ENCODE measurements at regions not wholly inside any gene's neighbourhood (a gene's known extent, or its start where the extent isn't known, plus 50 kb on each side); places are given as distances from the start of the nearest gene placed in this dataset.

- DNase-seq (ENCODE audit: low read depth, low spot score) (no peak), ATAC-seq (no peak)
- ChIA-PET POLR2A (no interaction called here), CTCF (no interaction called here)
- no peaks in the 10 kb centered on the region for H3K27me3 ChIP-seq (ENCODE audit: control insufficient read depth, insufficient read depth, low read length)
- no peak overlapping the region for H3K27ac ChIP-seq (ENCODE audit: low read length)
- in situ Hi-C loops (cut with HindIII; ENCODE audit: low pct_unique_long_range_greater_than_20kb, low sequenced_read_pairs), result no loop called here
- intact Hi-C loops (cut with micrococcal nuclease; ENCODE audit: unreplicated experiment), result no loop called here
- BruUV-seq (replicated peaks), result no TSS peak
- H3K4me1 ChIP-seq (ENCODE audit: control insufficient read depth, insufficient read depth, low read length), result no peaks in the 10 kb centered on the region
- no peak overlapping the region for H3K4me3 ChIP-seq (ENCODE audit: low read depth in 2 of 2, low read length in 2 of 2)
- H3K9me3 ChIP-seq (ENCODE audit: control insufficient read depth, insufficient read depth, low read depth, low read length), result no peaks in the 10 kb centered on the region
- no peak for TF ChIP-seq SIN3A (IDR thresholded peaks at IDR 0.05; ENCODE audit: borderline replicate concordance, insufficient read depth, low read depth, low read length)
- TF ChIP-seq, protein P1, sequence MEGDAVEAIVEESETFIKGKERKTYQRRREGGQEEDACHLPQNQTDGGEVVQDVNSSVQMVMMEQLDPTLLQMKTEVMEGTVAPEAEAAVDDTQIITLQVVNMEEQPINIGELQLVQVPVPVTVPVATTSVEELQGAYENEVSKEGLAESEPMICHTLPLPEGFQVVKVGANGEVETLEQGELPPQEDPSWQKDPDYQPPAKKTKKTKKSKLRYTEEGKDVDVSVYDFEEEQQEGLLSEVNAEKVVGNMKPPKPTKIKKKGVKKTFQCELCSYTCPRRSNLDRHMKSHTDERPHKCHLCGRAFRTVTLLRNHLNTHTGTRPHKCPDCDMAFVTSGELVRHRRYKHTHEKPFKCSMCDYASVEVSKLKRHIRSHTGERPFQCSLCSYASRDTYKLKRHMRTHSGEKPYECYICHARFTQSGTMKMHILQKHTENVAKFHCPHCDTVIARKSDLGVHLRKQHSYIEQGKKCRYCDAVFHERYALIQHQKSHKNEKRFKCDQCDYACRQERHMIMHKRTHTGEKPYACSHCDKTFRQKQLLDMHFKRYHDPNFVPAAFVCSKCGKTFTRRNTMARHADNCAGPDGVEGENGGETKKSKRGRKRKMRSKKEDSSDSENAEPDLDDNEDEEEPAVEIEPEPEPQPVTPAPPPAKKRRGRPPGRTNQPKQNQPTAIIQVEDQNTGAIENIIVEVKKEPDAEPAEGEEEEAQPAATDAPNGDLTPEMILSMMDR (IDR thresholded peaks at IDR 0.05), result no peak
- no peak for TF ChIP-seq POLR2AphosphoS5 (IDR thresholded peaks at IDR 0.05; ENCODE audit: low read depth, low read length)
- no peak for TF ChIP-seq REST (IDR thresholded peaks at IDR 0.05; ENCODE audit: insufficient read depth in 1 of 2, low read depth in 2 of 2, low read length in 1 of 2)
- no peak for TF ChIP-seq TCF7L2 (IDR thresholded peaks at IDR 0.05; ENCODE audit: low read depth, low read length)
- no peaks in the 10 kb centered on the region for H3K36me3 ChIP-seq (ENCODE audit: control insufficient read depth, insufficient read depth, low read length)
Observed at GRCh38 chr9:119114681-119115080, 254.6 kb downstream of the BRINP1 start.

Data from Panc1 (cell line).